ENCODE measurements at regions not wholly inside any gene's neighbourhood (a gene's known extent, or its start where the extent isn't known, plus 50 kb on each side); places are given as distances from the start of the nearest gene placed in this dataset.
"Not testable (repeated sequence)": the region's sequence is repeated elsewhere in the genome, so short reads cannot be mapped to it uniquely, and the experiment has no call there.

GRCh38 chr14:71400871-71401321, 493.6 kb downstream of the PCNX1 start:
- no peak for DNase-seq

GRCh38 chr14:71402415-71402814, 495.2 kb downstream of the PCNX1 start:
- not testable (repeated sequence) for DNase-seq

- peak in 1 of 2 experiments; percentile 17 for DNase-seq
Measured at GRCh38 chr14:71403656-71404055, 496.4 kb downstream of the PCNX1 start.

GRCh38 chr14:71405676-71406075, 498.4 kb downstream of the PCNX1 start:
- no peak for DNase-seq

GRCh38 chr14:71408362-71409030, 501.2 kb downstream of the PCNX1 start:
- DNase-seq, result no peak

- no peak for DNase-seq
Measured at GRCh38 chr14:71410578-71411284, 503.5 kb downstream of the PCNX1 start.

- DNase-seq, result no peak
Measured at GRCh38 chr14:71411285-71411595, 504.0 kb downstream of the PCNX1 start.

GRCh38 chr14:71411738-71412137, 504.5 kb downstream of the PCNX1 start:
- no peak for DNase-seq

GRCh38 chr14:71414631-71415403, 507.6 kb downstream of the PCNX1 start:
- DNase-seq, result no peak

GRCh38 chr14:71415404-71415690, 508.1 kb downstream of the PCNX1 start:
- DNase-seq, result no peak

GRCh38 chr14:71416392-71416791, 509.1 kb downstream of the PCNX1 start:
- no peak for DNase-seq

GRCh38 chr14:71418532-71419245, 511.4 kb downstream of the PCNX1 start:
- DNase-seq, result no peak

- no peak for DNase-seq
Measured at GRCh38 chr14:71423481-71423880, 508.7 kb upstream of the RGS6 start.

- no peak for DNase-seq
Measured at GRCh38 chr14:71424941-71425340, 507.3 kb upstream of the RGS6 start.

- no peak for DNase-seq
Measured at GRCh38 chr14:71426001-71426400, 506.2 kb upstream of the RGS6 start.

- no peak for DNase-seq
Measured at GRCh38 chr14:71429902-71430301, 502.3 kb upstream of the RGS6 start.

- no peak for DNase-seq
Measured at GRCh38 chr14:71430321-71430677, 501.9 kb upstream of the RGS6 start.

GRCh38 chr14:71430678-71431376, 501.4 kb upstream of the RGS6 start:
- no peak for DNase-seq

GRCh38 chr14:71432334-71433110, 499.7 kb upstream of the RGS6 start:
- DNase-seq, result no peak

GRCh38 chr14:71433303-71433702, 498.9 kb upstream of the RGS6 start:
- no peak for DNase-seq

- DNase-seq, result not testable (repeated sequence)
Measured at GRCh38 chr14:71435641-71436040, 496.6 kb upstream of the RGS6 start.

- no peak for DNase-seq
Measured at GRCh38 chr14:71437870-71438269, 494.4 kb upstream of the RGS6 start.

Measured in activated CD4-positive, alpha-beta T cell treated with anti-CD3 and anti-CD28 coated beads, Interleukin-2, amount 50 U/mL, for 48 hours (primary cell).